ENCODE measurements at regions not wholly inside any gene's neighbourhood (a gene's known extent, or its start where the extent isn't known, plus 50 kb on each side); places are given as distances from the start of the nearest gene placed in this dataset.

DNA sequence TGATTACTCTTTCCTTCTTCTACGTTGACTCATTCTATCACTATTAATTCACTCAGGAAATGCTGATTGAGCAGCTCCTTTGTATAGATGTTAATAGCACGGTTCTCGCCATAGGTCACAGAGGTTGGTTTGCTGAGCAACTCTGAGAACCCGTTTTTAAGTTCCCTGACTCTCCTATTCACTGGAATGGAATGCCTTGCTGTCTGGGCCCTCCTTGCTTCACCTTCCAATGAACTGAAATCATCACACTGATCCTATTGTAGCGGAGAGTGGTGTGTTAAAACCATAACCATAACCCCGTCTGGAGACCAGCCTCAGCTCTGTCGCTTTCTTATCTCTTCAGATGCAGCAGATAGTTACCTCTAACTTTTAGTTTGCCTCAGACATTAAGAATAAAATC, 323.6 kb downstream of the GABRB3 start:
- TF ChIP-seq, protein P1, sequence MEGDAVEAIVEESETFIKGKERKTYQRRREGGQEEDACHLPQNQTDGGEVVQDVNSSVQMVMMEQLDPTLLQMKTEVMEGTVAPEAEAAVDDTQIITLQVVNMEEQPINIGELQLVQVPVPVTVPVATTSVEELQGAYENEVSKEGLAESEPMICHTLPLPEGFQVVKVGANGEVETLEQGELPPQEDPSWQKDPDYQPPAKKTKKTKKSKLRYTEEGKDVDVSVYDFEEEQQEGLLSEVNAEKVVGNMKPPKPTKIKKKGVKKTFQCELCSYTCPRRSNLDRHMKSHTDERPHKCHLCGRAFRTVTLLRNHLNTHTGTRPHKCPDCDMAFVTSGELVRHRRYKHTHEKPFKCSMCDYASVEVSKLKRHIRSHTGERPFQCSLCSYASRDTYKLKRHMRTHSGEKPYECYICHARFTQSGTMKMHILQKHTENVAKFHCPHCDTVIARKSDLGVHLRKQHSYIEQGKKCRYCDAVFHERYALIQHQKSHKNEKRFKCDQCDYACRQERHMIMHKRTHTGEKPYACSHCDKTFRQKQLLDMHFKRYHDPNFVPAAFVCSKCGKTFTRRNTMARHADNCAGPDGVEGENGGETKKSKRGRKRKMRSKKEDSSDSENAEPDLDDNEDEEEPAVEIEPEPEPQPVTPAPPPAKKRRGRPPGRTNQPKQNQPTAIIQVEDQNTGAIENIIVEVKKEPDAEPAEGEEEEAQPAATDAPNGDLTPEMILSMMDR (IDR thresholded peaks at IDR 0.05), result no peak
- TF ChIP-seq EP300 (IDR thresholded peaks at IDR 0.05), result no peak
- TF ChIP-seq POLR2A (IDR thresholded peaks at IDR 0.05; ENCODE audit: low read depth), result no peak
- TF ChIP-seq POLR2AphosphoS5 (IDR thresholded peaks at IDR 0.05), result no peak
